ENCODE measurements at regions not wholly inside any gene's neighbourhood (a gene's known extent, or its start where the extent isn't known, plus 50 kb on each side); places are given as distances from the start of the nearest gene placed in this dataset.
"Not testable (repeated sequence)": the region's sequence is repeated elsewhere in the genome, so short reads cannot be mapped to it uniquely, and the experiment has no call there.

GRCh38 chr7:73945022-73945421 is 83.0 kb upstream of the ELN start:
- TF ChIP-seq, protein P1, sequence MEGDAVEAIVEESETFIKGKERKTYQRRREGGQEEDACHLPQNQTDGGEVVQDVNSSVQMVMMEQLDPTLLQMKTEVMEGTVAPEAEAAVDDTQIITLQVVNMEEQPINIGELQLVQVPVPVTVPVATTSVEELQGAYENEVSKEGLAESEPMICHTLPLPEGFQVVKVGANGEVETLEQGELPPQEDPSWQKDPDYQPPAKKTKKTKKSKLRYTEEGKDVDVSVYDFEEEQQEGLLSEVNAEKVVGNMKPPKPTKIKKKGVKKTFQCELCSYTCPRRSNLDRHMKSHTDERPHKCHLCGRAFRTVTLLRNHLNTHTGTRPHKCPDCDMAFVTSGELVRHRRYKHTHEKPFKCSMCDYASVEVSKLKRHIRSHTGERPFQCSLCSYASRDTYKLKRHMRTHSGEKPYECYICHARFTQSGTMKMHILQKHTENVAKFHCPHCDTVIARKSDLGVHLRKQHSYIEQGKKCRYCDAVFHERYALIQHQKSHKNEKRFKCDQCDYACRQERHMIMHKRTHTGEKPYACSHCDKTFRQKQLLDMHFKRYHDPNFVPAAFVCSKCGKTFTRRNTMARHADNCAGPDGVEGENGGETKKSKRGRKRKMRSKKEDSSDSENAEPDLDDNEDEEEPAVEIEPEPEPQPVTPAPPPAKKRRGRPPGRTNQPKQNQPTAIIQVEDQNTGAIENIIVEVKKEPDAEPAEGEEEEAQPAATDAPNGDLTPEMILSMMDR (IDR thresholded peaks at IDR 0.05; ENCODE audit: low read depth, low read length, missing control alignments): no peak
- no peak overlapping the region for H3K4me3 ChIP-seq (ENCODE audit: low read depth, low read length)
- no peak for DNase-seq (ENCODE audit: low read depth)

DNA sequence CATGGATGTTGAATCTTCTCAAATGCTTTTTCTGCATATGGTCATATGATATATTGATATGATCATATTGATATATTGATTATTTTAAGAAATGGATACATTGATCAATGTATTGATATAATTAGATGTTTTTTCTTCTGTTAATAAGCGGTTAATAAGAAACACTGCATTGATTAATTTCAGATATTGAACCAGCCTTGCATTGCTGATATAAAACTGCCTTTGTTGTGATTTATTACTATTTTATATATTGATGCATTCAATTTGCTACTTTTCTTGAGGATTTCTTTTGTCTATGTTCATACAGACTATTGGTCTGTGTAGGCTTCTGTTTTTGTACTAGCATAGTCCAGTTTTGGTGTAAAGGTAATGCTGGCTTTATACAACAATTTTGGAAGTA is 79.7 kb upstream of the ELN start:
- TF ChIP-seq, protein P1 (IDR thresholded peaks at IDR 0.05; ENCODE audit: low read depth, low read length, missing control alignments): no peak

GRCh38 chr7:73952266-73952665 is 75.7 kb upstream of the ELN start:
- DNase-seq (ENCODE audit: low read depth): no peak
- TF ChIP-seq, protein P1 (IDR thresholded peaks at IDR 0.05; ENCODE audit: low read depth, low read length, missing control alignments): no peak
- no peak overlapping the region for H3K4me3 ChIP-seq (ENCODE audit: low read depth, low read length)

More for the DNA sequence above, 79.7 kb upstream of the ELN start:
- H3K4me3 ChIP-seq (ENCODE audit: low read depth, low read length): no peak overlapping the region
- no peak for DNase-seq (ENCODE audit: low read depth)

DNA sequence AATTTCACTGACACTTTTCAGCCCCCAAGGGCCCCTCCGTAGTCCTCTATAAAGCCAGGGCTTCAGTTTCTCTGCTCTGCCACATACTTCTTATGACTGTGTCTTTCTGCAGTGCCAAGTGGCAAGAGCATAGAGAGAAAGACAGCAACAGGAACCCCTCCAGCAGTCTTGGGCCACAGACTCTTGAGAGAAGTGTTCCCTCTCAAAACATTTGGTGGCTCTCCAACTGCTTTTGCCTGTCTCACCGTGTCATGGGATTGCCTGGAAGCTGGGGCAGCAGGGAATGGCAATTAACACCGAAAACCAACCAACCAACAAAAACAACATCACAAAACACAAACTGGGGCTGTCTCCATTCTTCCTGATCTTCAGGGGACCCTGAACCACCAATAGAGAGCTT is 73.8 kb upstream of the ELN start:
- no peak for DNase-seq (ENCODE audit: low read depth)
- TF ChIP-seq, protein P1 (IDR thresholded peaks at IDR 0.05; ENCODE audit: low read depth, low read length, missing control alignments): no peak
- no peak overlapping the region for H3K4me3 ChIP-seq (ENCODE audit: low read depth, low read length)

DNA sequence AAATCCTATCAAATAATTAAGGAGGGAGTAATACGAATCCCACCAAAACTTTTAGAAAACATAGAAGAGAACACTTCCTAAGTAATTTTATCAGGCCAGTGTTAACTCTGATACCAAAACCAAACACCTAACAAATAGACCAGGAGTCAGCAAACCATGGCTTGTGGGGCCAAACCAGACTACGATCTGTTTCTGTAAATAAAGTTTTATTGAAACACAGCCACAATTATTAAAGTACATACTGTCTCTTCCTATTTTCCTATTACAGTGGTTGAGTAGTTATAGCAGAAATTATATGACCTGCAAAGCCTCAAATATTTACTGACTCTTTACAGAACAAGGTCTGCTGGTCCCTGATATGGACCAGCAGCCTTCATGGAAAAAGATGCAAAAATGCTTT is 73.1 kb upstream of the ELN start:
- DNase-seq (ENCODE audit: low read depth): no peak
- TF ChIP-seq, protein P1 (IDR thresholded peaks at IDR 0.05; ENCODE audit: low read depth, low read length, missing control alignments): no peak
- no peak overlapping the region for H3K4me3 ChIP-seq (ENCODE audit: low read depth, low read length)

DNA sequence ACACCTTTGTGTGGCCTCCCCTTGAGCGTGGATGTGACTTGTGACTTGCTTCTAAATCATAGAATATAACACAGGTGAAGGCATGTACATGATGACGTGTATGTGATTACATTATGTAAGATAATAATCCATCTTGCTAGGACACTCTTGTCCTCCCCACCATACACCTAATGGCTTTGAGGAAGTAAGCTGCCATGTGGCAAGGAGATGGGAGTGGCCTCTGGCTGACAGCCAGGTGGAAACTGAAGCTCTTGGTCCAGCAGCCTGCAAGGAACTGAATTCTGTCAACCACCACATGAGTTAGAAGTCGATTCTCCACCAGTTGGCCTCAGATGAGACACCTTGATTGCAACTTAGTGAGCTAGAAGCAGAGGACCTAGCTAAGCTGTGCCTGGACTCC is 67.4 kb upstream of the ELN start:
- DNase-seq (ENCODE audit: low read depth): no peak
- H3K4me3 ChIP-seq (ENCODE audit: low read depth, low read length): no peak overlapping the region
- TF ChIP-seq, protein P1 (IDR thresholded peaks at IDR 0.05; ENCODE audit: low read depth, low read length, missing control alignments): no peak

- not testable (repeated sequence) for DNase-seq (ENCODE audit: low read depth); H3K4me3 ChIP-seq (ENCODE audit: low read depth, low read length)
Measured at GRCh38 chr7:73961991-73962390, 66.0 kb upstream of the ELN start.
